Stimulated activated CD4-positive, alpha-beta T cell treated with anti-CD3 and anti-CD28 coated beads, TNF-alpha, amount 100 ng/mL, for 48 hours (primary cell): ENCODE measurements at regions not wholly inside any gene's neighbourhood (a gene's known extent, or its start where the extent isn't known, plus 50 kb on each side); places are given as distances from the start of the nearest gene placed in this dataset.
"Not testable (repeated sequence)": the region's sequence is repeated elsewhere in the genome, so short reads cannot be mapped to it uniquely, and the experiment has no call there.

Experiments used
- DNase-seq, 3 donors: peaks; one replicate each; pipeline ENCODE4 v3.0.0-alpha.2; 2020; ENCODE audit warnings: low read depth in 3 of 3

GRCh38 chr21:15119486-15119885 is 54.7 kb upstream of the NRIP1 start:
- DNase-seq: no peak

- DNase-seq: no peak
These were observed 56.4 kb upstream of the NRIP1 start for GRCh38 chr21:15121097-15121654.

- no peak for DNase-seq
These were observed 56.9 kb upstream of the NRIP1 start for GRCh38 chr21:15121655-15122120.

- no peak for DNase-seq
These were observed 57.4 kb upstream of the NRIP1 start for GRCh38 chr21:15122241-15122640.

- DNase-seq: no peak
These were observed 59.9 kb upstream of the NRIP1 start for GRCh38 chr21:15124731-15125130.

- DNase-seq: no peak
These were observed 62.1 kb upstream of the NRIP1 start for GRCh38 chr21:15126948-15127347.

GRCh38 chr21:15127437-15127836 is 62.6 kb upstream of the NRIP1 start:
- no peak for DNase-seq

- DNase-seq: no peak
These were observed 63.5 kb upstream of the NRIP1 start for GRCh38 chr21:15128267-15128666.

GRCh38 chr21:15128714-15129113 is 63.9 kb upstream of the NRIP1 start:
- not testable (repeated sequence) for DNase-seq

GRCh38 chr21:15130326-15130725 is 65.5 kb upstream of the NRIP1 start:
- DNase-seq: no peak

- no peak for DNase-seq
These were observed 66.0 kb upstream of the NRIP1 start for GRCh38 chr21:15130751-15131150.

- no peak for DNase-seq
These were observed 68.0 kb upstream of the NRIP1 start for GRCh38 chr21:15132781-15133180.

- DNase-seq: no peak
These were observed 70.1 kb upstream of the NRIP1 start for GRCh38 chr21:15134701-15135470.

GRCh38 chr21:15135867-15136629 is 71.2 kb upstream of the NRIP1 start:
- no peak for DNase-seq

GRCh38 chr21:15138490-15138889 is 73.7 kb upstream of the NRIP1 start:
- DNase-seq: no peak

- DNase-seq: no peak
These were observed 75.1 kb upstream of the NRIP1 start for GRCh38 chr21:15139898-15140297.

GRCh38 chr21:15140321-15141019 is 75.7 kb upstream of the NRIP1 start:
- DNase-seq: no peak

GRCh38 chr21:15141261-15141970 is 76.6 kb upstream of the NRIP1 start:
- no peak for DNase-seq

- DNase-seq: no peak
These were observed 79.2 kb upstream of the NRIP1 start for GRCh38 chr21:15144026-15144425.

- no peak for DNase-seq
These were observed 83.6 kb upstream of the NRIP1 start for GRCh38 chr21:15148437-15148836.

GRCh38 chr21:15149600-15150224 is 84.9 kb upstream of the NRIP1 start:
- no peak for DNase-seq
